CD1c-positive myeloid dendritic cell (primary cell): ENCODE measurements at regions not wholly inside any gene's neighbourhood (a gene's known extent, or its start where the extent isn't known, plus 50 kb on each side); places are given as distances from the start of the nearest gene placed in this dataset.
A peak's percentile ranks its signal among the peaks of the same experiment; 100 is the strongest.

Experiments
- DNase-seq: peaks from one replicate; pipeline ENCODE4 v3.0.0-alpha.2; 2016; ENCODE audit errors: extremely low spot score

GRCh38 chr2:240226672-240227537 lies 86.4 kb upstream of the OTOS start:
- DNase-seq = no peak

GRCh38 chr2:240227538-240228428 lies 87.3 kb upstream of the OTOS start:
- DNase-seq = no peak

GRCh38 chr2:240229005-240229404 lies 88.5 kb upstream of the OTOS start:
- no peak for DNase-seq

- DNase-seq = no peak
These were observed 89.3 kb upstream of the OTOS start for GRCh38 chr2:240229603-240230235.

GRCh38 chr2:240230291-240230931 lies 90.0 kb upstream of the OTOS start:
- no peak for DNase-seq

- no peak for DNase-seq
These were observed 91.4 kb upstream of the OTOS start for GRCh38 chr2:240231838-240232244.

- no peak for DNase-seq
These were observed 91.9 kb upstream of the OTOS start for GRCh38 chr2:240232264-240232915.

GRCh38 chr2:240232961-240233884 lies 92.8 kb upstream of the OTOS start:
- peak; percentile 67 for DNase-seq

GRCh38 chr2:240233885-240234502 lies 93.5 kb upstream of the OTOS start:
- DNase-seq = no peak

GRCh38 chr2:240234503-240234951 lies 94.1 kb upstream of the OTOS start:
- no peak for DNase-seq

- no peak for DNase-seq
These were observed 94.8 kb upstream of the OTOS start for GRCh38 chr2:240235149-240235803.

- no peak for DNase-seq
These were observed 95.4 kb upstream of the OTOS start for GRCh38 chr2:240235811-240236210.

GRCh38 chr2:240236217-240237111 lies 96.0 kb upstream of the OTOS start:
- no peak for DNase-seq

GRCh38 chr2:240237609-240238174 lies 97.2 kb upstream of the OTOS start:
- no peak for DNase-seq

- DNase-seq = no peak
These were observed 97.7 kb upstream of the OTOS start for GRCh38 chr2:240238201-240238600.

GRCh38 chr2:240238786-240239185 lies 98.3 kb upstream of the OTOS start:
- no peak for DNase-seq

- no peak for DNase-seq
These were observed 98.9 kb upstream of the OTOS start for GRCh38 chr2:240239325-240239724.
